ENCODE measurements at regions not wholly inside any gene's neighbourhood (a gene's known extent, or its start where the extent isn't known, plus 50 kb on each side); places are given as distances from the start of the nearest gene placed in this dataset.
"Not testable (repeated sequence)": the region's sequence is repeated elsewhere in the genome, so short reads cannot be mapped to it uniquely, and the experiment has no call there.

DNA sequence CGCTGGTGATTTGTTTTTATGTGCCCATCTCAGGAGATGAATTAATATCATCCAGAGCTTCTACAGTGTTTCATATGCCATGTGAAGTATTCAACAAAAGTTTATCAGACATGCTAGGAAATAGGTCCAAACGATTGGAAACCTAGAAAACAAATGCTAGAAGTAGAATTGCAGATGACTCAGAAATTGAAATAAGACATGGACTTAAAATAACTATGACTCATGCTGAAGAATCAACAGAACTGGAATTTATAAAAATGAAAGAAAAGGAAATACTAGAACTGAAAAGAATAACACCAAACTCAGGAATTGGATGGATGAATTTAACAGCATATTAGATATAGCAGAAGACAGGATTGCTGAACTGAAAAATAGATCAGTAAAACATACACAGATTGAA, 172.7 kb upstream of the GIMD1 start:
- DNase-seq (ENCODE audit: low read depth, low spot score), result no peak
- TF ChIP-seq EZH2 (IDR thresholded peaks at IDR 0.05) (no peak), POLR2AphosphoS5 (IDR thresholded peaks at IDR 0.05; ENCODE audit: borderline replicate concordance, low read depth, low read length) (no peak), FOXP2 (optimal IDR thresholded peaks at IDR 0.05; ENCODE audit: control extremely low read depth, extremely low read length, insufficient read depth) (no peak)
- no peak overlapping the region for H3K27ac ChIP-seq
- no peak overlapping the region for H3K9ac ChIP-seq (ENCODE audit: insufficient read length)
- no peaks in the 10 kb centered on the region for H3K36me3 ChIP-seq (ENCODE audit: insufficient read depth, low read length)
- no peak overlapping the region for H3K4me3 ChIP-seq
- no peaks in the 10 kb centered on the region for H3K9me3 ChIP-seq (ENCODE audit: low read depth, low read length)

DNA sequence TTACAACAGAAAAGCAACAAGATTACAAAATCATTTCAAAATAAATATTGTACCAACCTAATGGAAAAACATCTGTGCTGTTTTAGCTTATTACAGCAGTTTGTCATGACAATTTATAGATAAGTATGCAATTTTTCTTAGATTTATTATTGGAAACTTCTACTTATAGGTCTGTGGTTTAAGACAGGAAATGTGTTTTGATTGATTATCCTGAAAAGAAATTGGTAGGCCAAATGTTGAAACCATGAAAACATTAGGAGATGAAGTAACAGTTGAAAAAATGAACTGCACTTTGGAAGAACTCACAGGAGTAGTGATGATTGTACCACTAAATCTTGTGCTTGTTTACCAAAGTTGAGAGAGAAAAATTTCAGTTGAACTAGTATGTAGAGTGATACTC, 162.2 kb upstream of the GIMD1 start:
- peak overlapping the region; percentile 43 for H3K27ac ChIP-seq
- peak; percentile 18 for TF ChIP-seq FOXP2 (optimal IDR thresholded peaks at IDR 0.05; ENCODE audit: control extremely low read depth, extremely low read length, insufficient read depth)
- no peak for TF ChIP-seq EZH2 (IDR thresholded peaks at IDR 0.05)
- H3K9ac ChIP-seq (ENCODE audit: insufficient read length), result peak overlapping the region; percentile 28
- no peaks in the 10 kb centered on the region for H3K9me3 ChIP-seq (ENCODE audit: low read depth, low read length)
- H3K36me3 ChIP-seq (ENCODE audit: insufficient read depth, low read length), result no peaks in the 10 kb centered on the region
- DNase-seq (ENCODE audit: low read depth, low spot score), result peak; percentile 30
- H3K4me3 ChIP-seq, result peak overlapping the region; percentile 47

DNA sequence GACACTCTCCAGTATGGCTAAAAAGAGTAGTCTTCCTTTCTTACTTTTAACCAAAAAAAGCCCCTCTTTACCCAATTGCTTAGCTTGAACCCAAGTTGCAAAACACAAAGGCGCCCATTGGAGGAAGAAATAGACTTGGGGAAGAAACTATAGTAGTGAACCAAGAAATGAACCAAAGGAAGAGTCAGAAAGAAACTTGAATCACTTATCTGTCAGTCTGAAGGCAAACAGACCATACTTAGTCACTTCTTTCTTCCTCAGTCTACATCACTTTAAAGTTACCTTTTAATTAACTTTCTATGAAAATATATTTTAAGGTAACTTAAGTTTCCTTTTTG, 161.4 kb upstream of the GIMD1 start:
- no peak for TF ChIP-seq POLR2AphosphoS5 (IDR thresholded peaks at IDR 0.05; ENCODE audit: borderline replicate concordance, low read depth, low read length)
- TF ChIP-seq FOXP2 (optimal IDR thresholded peaks at IDR 0.05; ENCODE audit: control extremely low read depth, extremely low read length, insufficient read depth), result no peak
- no peak for TF ChIP-seq EZH2 (IDR thresholded peaks at IDR 0.05)
- no peak for DNase-seq (ENCODE audit: low read depth, low spot score)

DNA sequence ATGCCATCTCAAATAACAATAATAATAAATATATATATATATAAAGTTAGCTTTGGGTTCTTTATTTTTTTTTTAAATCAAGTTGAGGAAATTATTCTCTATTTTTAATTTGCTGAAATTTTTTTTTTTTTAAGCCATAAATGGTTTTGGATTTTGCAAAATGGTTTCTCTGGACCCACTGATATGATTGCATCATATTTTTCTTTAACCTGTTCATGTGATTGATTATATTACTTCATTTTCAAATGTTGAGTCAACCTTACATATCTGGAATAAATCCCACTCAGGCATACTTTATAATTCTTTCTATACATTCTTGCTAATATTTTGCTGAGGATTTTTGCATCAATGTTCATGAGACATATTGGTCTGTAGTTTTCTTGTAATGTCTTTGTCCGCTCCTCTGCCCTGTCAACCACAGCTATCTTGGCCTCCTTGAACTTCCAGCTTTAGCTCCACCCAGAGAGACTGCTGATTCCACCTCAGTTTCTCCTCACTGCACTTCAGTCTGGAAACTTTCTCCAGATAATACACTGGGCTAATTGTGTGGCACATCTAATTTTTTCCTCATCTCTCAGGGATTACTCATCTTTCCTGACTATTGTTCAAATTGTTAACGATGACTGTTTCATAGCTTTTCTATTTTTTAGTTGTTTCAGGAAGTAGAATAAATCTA, 160.9 kb upstream of the GIMD1 start:
- TF ChIP-seq POLR2AphosphoS5 (IDR thresholded peaks at IDR 0.05; ENCODE audit: borderline replicate concordance, low read depth, low read length) (no peak), EZH2 (IDR thresholded peaks at IDR 0.05) (no peak), FOXP2 (optimal IDR thresholded peaks at IDR 0.05; ENCODE audit: control extremely low read depth, extremely low read length, insufficient read depth) (no peak)
- no peak for DNase-seq (ENCODE audit: low read depth, low spot score)
- no peaks in the 10 kb centered on the region for H3K9me3 ChIP-seq (ENCODE audit: low read depth, low read length)
- no peak overlapping the region for H3K27ac ChIP-seq
- H3K36me3 ChIP-seq (ENCODE audit: insufficient read depth, low read length), result no peaks in the 10 kb centered on the region
- no peak overlapping the region for H3K4me3 ChIP-seq
- H3K9ac ChIP-seq (ENCODE audit: insufficient read length), result no peak overlapping the region

More for the DNA sequence above, 161.4 kb upstream of the GIMD1 start:
- no peaks in the 10 kb centered on the region for H3K9me3 ChIP-seq (ENCODE audit: low read depth, low read length)
- no peak overlapping the region for H3K27ac ChIP-seq
- H3K4me3 ChIP-seq, result no peak overlapping the region
- no peak overlapping the region for H3K9ac ChIP-seq (ENCODE audit: insufficient read length)
- no peaks in the 10 kb centered on the region for H3K36me3 ChIP-seq (ENCODE audit: insufficient read depth, low read length)

DNA sequence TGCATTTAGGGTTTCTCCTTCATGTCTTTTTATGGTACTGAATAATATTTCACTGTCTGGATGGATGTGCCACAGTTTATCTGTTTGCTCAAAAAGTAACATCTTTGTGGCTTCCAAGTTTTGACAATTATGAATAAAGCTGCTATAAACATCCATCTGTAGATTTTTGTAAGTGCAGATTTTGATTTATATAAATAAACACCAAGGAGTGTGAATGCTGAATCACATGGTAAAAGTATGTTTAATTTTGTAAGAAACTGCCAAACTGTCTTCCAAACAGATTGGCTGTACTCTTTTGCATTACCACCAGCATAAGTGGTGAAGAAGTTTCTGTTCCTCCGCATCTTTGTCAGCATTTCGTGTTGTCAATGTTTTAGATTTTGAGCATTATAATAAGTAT, 158.7 kb upstream of the GIMD1 start:
- H3K9ac ChIP-seq (ENCODE audit: insufficient read length), result no peak overlapping the region
- TF ChIP-seq EZH2 (IDR thresholded peaks at IDR 0.05), result no peak
- TF ChIP-seq POLR2AphosphoS5 (IDR thresholded peaks at IDR 0.05; ENCODE audit: borderline replicate concordance, low read depth, low read length), result no peak
- TF ChIP-seq FOXP2 (optimal IDR thresholded peaks at IDR 0.05; ENCODE audit: control extremely low read depth, extremely low read length, insufficient read depth), result no peak
- no peaks in the 10 kb centered on the region for H3K36me3 ChIP-seq (ENCODE audit: insufficient read depth, low read length)
- no peak for DNase-seq (ENCODE audit: low read depth, low spot score)
- H3K9me3 ChIP-seq (ENCODE audit: low read depth, low read length), result no peaks in the 10 kb centered on the region
- no peak overlapping the region for H3K27ac ChIP-seq
- H3K4me3 ChIP-seq, result no peak overlapping the region

DNA sequence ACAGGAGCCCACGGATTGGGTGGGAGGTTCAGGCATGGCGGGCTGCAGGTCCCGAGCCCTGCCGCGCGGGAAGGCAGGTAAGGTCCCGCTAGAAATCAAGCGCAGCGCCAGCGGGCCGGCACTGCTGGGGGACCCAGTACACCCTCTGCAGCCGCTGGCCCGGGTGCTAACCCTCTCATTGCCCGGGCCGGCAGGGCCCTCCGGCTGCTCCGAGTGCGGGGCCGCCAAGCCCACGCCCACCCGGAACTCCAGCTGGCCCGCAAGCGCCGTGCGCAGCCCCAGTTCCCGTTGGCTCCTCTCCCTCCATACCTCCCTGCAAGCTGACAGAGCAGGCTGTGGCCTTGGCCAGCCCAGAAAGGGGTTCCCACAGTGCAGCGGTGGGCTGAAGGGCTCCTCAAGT, 156.8 kb upstream of the GIMD1 start:
- H3K36me3 ChIP-seq (ENCODE audit: insufficient read depth, low read length); DNase-seq (ENCODE audit: low read depth, low spot score); H3K9ac ChIP-seq (ENCODE audit: insufficient read length); H3K4me3 ChIP-seq; H3K27ac ChIP-seq; H3K9me3 ChIP-seq (ENCODE audit: low read depth, low read length): not testable (repeated sequence)

DNA sequence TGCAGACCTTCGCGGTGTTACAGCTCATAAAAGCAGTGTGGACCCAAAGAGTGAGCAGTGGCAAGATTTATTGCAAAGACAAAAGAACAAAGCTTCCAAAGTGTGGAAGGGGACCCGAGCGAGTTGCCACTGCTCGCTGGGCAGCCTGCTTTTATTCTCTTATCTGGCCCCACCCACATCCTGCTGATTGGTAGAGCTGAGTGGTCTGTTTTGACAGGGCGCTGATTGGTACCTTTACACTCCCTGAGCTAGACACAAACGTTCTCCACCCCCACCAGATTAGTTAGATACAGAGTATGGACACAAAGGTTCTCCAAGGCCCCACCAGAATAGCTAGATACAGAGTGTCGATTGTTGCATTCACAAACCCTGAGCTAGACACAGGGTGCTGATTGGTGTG, 156.2 kb upstream of the GIMD1 start:
- H3K9ac ChIP-seq (ENCODE audit: insufficient read length); H3K36me3 ChIP-seq (ENCODE audit: insufficient read depth, low read length); H3K9me3 ChIP-seq (ENCODE audit: low read depth, low read length); H3K27ac ChIP-seq; DNase-seq (ENCODE audit: low read depth, low spot score); H3K4me3 ChIP-seq: not testable (repeated sequence)

DNA sequence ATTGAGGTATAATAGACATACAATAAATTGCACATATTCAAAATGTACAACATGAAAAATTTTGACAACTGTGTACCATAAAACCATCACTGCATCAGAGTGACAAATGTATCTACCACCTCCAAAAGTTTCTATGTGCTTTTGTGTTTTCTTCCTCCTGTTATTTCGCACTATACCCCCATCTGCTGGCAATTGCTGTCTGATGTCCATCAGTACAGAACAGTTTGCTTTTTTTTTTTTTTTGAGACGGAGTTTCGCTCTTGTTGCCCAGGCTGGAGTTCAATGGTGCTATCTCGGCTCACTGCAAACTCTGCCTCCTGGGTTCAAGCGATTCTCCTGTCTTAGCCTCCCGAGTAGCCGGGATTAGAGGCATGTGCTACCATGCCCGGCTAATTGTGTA, 154.3 kb upstream of the GIMD1 start:
- no peaks in the 10 kb centered on the region for H3K9me3 ChIP-seq (ENCODE audit: low read depth, low read length)
- H3K4me3 ChIP-seq, result no peak overlapping the region
- no peak overlapping the region for H3K9ac ChIP-seq (ENCODE audit: insufficient read length)
- H3K27ac ChIP-seq, result no peak overlapping the region
- no peaks in the 10 kb centered on the region for H3K36me3 ChIP-seq (ENCODE audit: insufficient read depth, low read length)
- no peak for TF ChIP-seq EZH2 (IDR thresholded peaks at IDR 0.05)
- TF ChIP-seq FOXP2 (optimal IDR thresholded peaks at IDR 0.05; ENCODE audit: control extremely low read depth, extremely low read length, insufficient read depth), result no peak
- no peak for TF ChIP-seq POLR2AphosphoS5 (IDR thresholded peaks at IDR 0.05; ENCODE audit: borderline replicate concordance, low read depth, low read length)
- no peak for DNase-seq (ENCODE audit: low read depth, low spot score)

DNA sequence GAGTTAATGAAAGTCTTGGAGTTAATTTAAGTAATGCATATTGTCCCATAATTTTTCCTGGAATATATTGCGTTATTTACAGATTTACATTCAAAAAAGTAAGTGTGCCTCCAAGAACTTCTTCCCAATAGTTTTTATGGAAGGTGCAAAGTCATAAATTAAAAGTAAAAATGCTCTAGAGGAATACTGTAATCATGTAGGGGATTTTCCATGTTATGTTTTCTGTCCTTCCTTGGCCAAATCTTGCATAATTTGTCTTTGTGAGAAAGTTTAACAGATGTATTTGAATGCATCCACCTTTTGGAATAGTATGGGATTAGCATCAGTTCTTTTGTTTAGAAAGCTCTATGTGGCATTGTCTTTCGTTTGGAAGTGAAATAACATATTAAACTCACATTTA, 144.1 kb upstream of the GIMD1 start:
- TF ChIP-seq FOXP2 (optimal IDR thresholded peaks at IDR 0.05; ENCODE audit: control extremely low read depth, extremely low read length, insufficient read depth) (no peak), POLR2AphosphoS5 (IDR thresholded peaks at IDR 0.05; ENCODE audit: borderline replicate concordance, low read depth, low read length) (no peak), EZH2 (IDR thresholded peaks at IDR 0.05) (no peak)
- H3K36me3 ChIP-seq (ENCODE audit: insufficient read depth, low read length), result no peaks in the 10 kb centered on the region
- H3K9me3 ChIP-seq (ENCODE audit: low read depth, low read length), result no peaks in the 10 kb centered on the region
- H3K9ac ChIP-seq (ENCODE audit: insufficient read length), result no peak overlapping the region
- H3K27ac ChIP-seq, result no peak overlapping the region
- no peak for DNase-seq (ENCODE audit: low read depth, low spot score)
- no peak overlapping the region for H3K4me3 ChIP-seq

Data from SK-N-MC (cell line).